ENCODE measurements at regions not wholly inside any gene's neighbourhood (a gene's known extent, or its start where the extent isn't known, plus 50 kb on each side); places are given as distances from the start of the nearest gene placed in this dataset.

DNA sequence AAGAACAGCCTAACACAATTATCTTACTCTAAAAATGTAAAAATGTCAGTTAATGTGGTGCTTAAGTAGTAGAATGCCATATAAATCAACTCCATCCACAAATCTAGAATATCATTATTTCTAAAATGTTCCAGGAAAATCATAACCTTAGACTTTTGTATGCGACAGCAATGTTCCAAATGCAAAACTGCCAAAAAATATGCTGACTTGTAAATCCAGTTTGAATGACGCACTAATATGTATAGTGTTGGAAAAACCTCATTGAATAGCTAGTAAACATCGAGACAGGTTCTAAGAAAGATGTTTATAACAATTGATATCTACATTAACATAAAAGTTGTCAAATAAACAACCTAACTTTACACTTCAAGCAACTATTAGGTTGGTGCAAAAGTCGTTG lies 469.1 kb upstream of the PRICKLE1 start:
- no peaks in the 10 kb centered on the region for H3K4me1 ChIP-seq (ENCODE audit: insufficient read depth, low read length)
- H3K36me3 ChIP-seq (ENCODE audit: insufficient read depth, low read length) = no peaks in the 10 kb centered on the region
- no peaks in the 10 kb centered on the region for H3K9me3 ChIP-seq (ENCODE audit: control insufficient read depth, insufficient read depth, low read length)
- no peak overlapping the region for H3K9ac ChIP-seq (ENCODE audit: low read depth, low read length)

GRCh38 chr12:43057566-43057965 lies 468.0 kb upstream of the PRICKLE1 start:
- H3K9me3 ChIP-seq (ENCODE audit: control insufficient read depth, insufficient read depth, low read length) = no peaks in the 10 kb centered on the region
- no peaks in the 10 kb centered on the region for H3K36me3 ChIP-seq (ENCODE audit: insufficient read depth, low read length)
- H3K9ac ChIP-seq (ENCODE audit: low read depth, low read length) = no peak overlapping the region
- no peaks in the 10 kb centered on the region for H3K4me1 ChIP-seq (ENCODE audit: insufficient read depth, low read length)

- Histone ChIP-seq H3K36me3 (ENCODE audit: insufficient read depth, low read length) (no peaks in the 10 kb centered on the region), H3K9ac (ENCODE audit: low read depth, low read length) (no peak overlapping the region), H3K4me1 (ENCODE audit: insufficient read depth, low read length) (no peaks in the 10 kb centered on the region), H3K9me3 (ENCODE audit: control insufficient read depth, insufficient read depth, low read length) (no peaks in the 10 kb centered on the region)
Observed at GRCh38 chr12:43054085-43054484, 464.5 kb upstream of the PRICKLE1 start.

DNA sequence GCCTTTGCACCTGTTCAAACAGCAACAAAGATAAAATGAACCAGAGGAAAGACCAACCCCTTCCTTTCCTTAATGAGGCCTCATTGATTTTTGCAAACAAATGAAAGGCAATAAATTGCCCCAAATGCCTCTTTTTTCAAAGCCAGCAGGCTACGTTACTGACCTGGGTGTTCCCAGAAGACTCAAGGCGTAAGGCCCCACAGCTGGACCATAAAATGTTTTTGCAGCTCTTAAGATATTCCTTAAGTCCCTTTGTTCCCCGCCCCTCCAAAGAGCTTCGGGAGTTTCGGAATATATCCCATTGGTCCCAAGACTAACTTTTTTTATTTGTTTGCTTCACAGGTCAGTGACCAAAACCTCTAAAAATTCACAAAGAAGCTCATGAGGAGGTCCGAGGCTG lies 462.9 kb upstream of the PRICKLE1 start:
- Histone ChIP-seq H3K9ac (ENCODE audit: low read depth, low read length) (no peak overlapping the region), H3K36me3 (ENCODE audit: insufficient read depth, low read length) (no peaks in the 10 kb centered on the region), H3K4me1 (ENCODE audit: insufficient read depth, low read length) (no peaks in the 10 kb centered on the region), H3K9me3 (ENCODE audit: control insufficient read depth, insufficient read depth, low read length) (no peaks in the 10 kb centered on the region)

DNA sequence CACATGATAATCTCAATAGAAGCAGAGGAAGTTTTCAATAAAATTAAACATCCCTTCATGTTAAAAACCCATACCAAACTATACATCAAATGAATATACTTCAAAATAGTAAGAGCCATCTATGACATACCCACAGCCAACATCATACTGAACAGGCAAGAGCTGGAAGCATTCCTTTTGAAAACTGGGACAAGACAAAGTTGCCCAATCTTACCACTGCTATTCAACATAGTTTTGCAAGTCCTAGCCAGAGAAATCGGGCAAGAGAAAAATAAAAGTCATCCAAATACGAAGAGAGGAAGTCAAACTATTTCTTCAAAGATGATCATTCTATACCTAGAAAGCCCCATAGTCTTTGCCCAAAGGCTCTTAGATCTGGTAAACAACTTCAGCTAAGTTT lies 454.7 kb upstream of the PRICKLE1 start:
- H3K36me3 ChIP-seq (ENCODE audit: insufficient read depth, low read length) = no peaks in the 10 kb centered on the region
- H3K9ac ChIP-seq (ENCODE audit: low read depth, low read length) = no peak overlapping the region
- no peaks in the 10 kb centered on the region for H3K9me3 ChIP-seq (ENCODE audit: control insufficient read depth, insufficient read depth, low read length)
- no peaks in the 10 kb centered on the region for H3K4me1 ChIP-seq (ENCODE audit: insufficient read depth, low read length)

DNA sequence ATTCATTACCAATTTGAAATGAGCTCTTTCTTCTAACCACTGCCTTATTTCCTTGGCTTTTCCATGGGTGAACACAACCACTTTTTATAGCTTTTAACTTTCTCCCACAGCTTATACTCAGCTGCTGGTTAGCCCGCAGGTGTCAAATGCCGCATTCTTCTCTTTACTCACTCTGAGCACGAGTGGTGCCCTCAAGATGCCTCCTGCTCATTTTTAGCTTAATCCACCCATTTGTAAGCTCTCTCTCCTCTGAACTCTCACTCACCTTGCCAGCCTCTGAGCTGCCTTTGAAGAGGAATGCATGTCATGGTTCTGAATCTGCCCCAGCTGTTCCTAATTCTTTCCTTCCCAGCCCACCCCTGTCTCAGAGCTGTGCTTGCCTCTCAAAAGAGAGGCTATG lies 449.4 kb upstream of the PRICKLE1 start:
- Histone ChIP-seq H3K9me3 (ENCODE audit: control insufficient read depth, insufficient read depth, low read length) (no peaks in the 10 kb centered on the region; the same call in 1 of the 2 replicates), H3K4me1 (ENCODE audit: insufficient read depth, low read length) (no peaks in the 10 kb centered on the region), H3K9ac (ENCODE audit: low read depth, low read length) (no peak overlapping the region), H3K36me3 (ENCODE audit: insufficient read depth, low read length) (no peaks in the 10 kb centered on the region; the same call in 1 of the 2 replicates)

DNA sequence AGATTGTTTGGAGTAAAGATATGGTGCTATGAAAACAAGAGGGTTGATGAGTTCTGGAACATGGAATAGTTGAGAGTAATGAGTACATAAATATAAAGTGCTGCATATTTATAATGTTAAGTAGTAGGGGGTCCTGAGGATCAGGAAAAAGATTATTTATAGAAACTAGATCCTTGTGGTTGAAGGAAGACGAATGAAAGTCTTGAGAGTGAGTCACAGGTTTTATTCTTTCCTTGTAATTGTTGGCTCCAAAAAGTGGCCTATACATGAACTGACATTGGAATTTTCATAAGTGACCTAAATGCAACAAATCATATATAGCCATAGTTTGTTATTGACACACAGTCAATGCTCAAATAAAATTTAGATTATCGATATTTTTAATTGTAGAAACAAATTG lies 440.4 kb upstream of the PRICKLE1 start:
- Histone ChIP-seq H3K9me3 (ENCODE audit: control insufficient read depth, insufficient read depth, low read length) (no peaks in the 10 kb centered on the region; the same call in 1 of the 2 replicates), H3K4me1 (ENCODE audit: insufficient read depth, low read length) (no peaks in the 10 kb centered on the region), H3K36me3 (ENCODE audit: insufficient read depth, low read length) (no peaks in the 10 kb centered on the region; the same call in 1 of the 2 replicates), H3K9ac (ENCODE audit: low read depth, low read length) (no peak overlapping the region)

DNA sequence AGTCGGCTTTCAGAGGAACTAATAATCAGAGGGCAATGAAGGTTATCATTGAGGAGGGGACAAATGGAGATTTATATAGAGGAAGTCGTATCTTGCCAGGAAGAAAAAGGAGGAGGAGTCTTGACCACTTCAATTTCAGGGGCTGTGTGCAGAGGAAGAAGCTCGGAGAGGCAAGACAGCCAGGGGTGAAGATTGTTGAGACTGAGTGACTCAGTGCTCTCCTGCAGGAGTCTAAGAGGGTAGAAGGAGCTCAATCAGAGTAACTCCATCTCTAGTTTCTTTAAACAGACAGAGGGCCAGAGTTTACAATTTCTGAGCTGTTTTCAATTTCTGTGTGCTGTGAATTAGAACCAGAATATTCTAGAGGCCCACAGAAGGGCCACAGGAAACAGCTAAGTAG lies 439.3 kb upstream of the PRICKLE1 start:
- no peaks in the 10 kb centered on the region; the same call in 1 of the 2 replicates for H3K9me3 ChIP-seq (ENCODE audit: control insufficient read depth, insufficient read depth, low read length)
- H3K4me1 ChIP-seq (ENCODE audit: insufficient read depth, low read length) = no peaks in the 10 kb centered on the region
- H3K36me3 ChIP-seq (ENCODE audit: insufficient read depth, low read length) = no peaks in the 10 kb centered on the region
- H3K9ac ChIP-seq (ENCODE audit: low read depth, low read length) = no peak overlapping the region

DNA sequence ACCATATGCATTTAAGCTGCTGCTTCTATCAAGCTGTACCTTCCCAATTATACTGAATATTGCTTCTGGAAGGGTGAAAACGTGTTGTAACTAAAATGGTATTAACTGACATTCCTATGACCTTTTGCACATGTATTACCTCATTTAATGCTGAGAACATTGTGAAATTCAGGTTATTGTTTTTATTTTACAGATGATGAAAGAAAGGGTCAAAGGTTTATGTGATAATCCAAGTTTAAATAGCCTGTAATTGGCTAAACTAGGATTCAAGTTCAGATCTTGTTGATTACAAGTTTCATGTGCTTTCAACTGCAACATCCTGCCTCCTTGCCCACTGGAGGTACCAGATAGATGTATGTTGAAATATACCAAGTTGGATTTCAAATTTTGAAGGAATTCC lies 433.3 kb upstream of the PRICKLE1 start:
- no peaks in the 10 kb centered on the region for H3K36me3 ChIP-seq (ENCODE audit: insufficient read depth, low read length)
- no peaks in the 10 kb centered on the region for H3K4me1 ChIP-seq (ENCODE audit: insufficient read depth, low read length)
- H3K9me3 ChIP-seq (ENCODE audit: control insufficient read depth, insufficient read depth, low read length) = peaks cover 3% of the 10 kb centered on the region; the same call in 1 of the 2 replicates
- H3K9ac ChIP-seq (ENCODE audit: low read depth, low read length) = no peak overlapping the region

- no peaks in the 10 kb centered on the region for H3K4me1 ChIP-seq (ENCODE audit: insufficient read depth, low read length)
- no peak overlapping the region for H3K9ac ChIP-seq (ENCODE audit: low read depth, low read length)
- H3K9me3 ChIP-seq (ENCODE audit: control insufficient read depth, insufficient read depth, low read length) = 0 out of 2 replicates have a peak, but pooled peaks cover 6% of the 10 kb centered on the region
- H3K36me3 ChIP-seq (ENCODE audit: insufficient read depth, low read length) = no peaks in the 10 kb centered on the region
Observed at GRCh38 chr12:43015090-43015737, 425.7 kb upstream of the PRICKLE1 start.

DNA sequence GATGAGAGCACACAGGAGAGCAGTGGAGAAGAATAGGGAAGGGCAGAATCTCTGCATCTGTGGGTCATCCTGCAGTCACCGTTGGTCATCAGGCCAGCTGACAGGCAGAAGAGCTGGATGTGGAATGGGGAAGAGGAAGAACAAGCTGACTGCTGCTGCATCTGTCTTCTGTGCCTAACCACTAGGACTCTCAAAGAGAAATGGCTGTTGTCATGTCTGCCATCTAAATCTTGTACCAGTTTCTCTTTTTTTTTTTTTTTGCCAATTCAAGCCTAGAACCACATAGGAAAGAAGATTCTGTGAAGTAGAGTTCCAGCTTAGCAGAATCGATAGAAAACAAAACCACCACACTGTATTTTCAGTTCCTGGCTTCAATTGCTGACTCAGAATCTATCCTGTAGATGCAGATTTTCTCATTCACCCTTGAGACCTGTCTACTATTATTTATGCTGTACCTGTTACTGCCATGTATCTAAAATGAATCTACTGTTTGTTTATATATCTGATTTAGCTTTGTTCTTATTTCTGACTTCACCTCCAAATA lies 421.9 kb upstream of the PRICKLE1 start:
- Histone ChIP-seq H3K4me1 (ENCODE audit: insufficient read depth, low read length) (peaks cover 10% of the 10 kb centered on the region; the same call in 1 of the 2 replicates), H3K9me3 (ENCODE audit: control insufficient read depth, insufficient read depth, low read length) (no peaks in the 10 kb centered on the region), H3K9ac (ENCODE audit: low read depth, low read length) (no peak overlapping the region)

GRCh38 chr12:43009846-43010240 lies 420.3 kb upstream of the PRICKLE1 start:
- H3K4me1 ChIP-seq (ENCODE audit: insufficient read depth, low read length) = peaks cover 15% of the 10 kb centered on the region; the same call in 1 of the 2 replicates
- H3K36me3 ChIP-seq (ENCODE audit: insufficient read depth, low read length) = no peaks in the 10 kb centered on the region
- H3K9me3 ChIP-seq (ENCODE audit: control insufficient read depth, insufficient read depth, low read length) = no peaks in the 10 kb centered on the region
- no peak overlapping the region for H3K9ac ChIP-seq (ENCODE audit: low read depth, low read length)

More for the DNA sequence above, 421.9 kb upstream of the PRICKLE1 start:
- H3K36me3 ChIP-seq (ENCODE audit: insufficient read depth, low read length) = no peaks in the 10 kb centered on the region

DNA sequence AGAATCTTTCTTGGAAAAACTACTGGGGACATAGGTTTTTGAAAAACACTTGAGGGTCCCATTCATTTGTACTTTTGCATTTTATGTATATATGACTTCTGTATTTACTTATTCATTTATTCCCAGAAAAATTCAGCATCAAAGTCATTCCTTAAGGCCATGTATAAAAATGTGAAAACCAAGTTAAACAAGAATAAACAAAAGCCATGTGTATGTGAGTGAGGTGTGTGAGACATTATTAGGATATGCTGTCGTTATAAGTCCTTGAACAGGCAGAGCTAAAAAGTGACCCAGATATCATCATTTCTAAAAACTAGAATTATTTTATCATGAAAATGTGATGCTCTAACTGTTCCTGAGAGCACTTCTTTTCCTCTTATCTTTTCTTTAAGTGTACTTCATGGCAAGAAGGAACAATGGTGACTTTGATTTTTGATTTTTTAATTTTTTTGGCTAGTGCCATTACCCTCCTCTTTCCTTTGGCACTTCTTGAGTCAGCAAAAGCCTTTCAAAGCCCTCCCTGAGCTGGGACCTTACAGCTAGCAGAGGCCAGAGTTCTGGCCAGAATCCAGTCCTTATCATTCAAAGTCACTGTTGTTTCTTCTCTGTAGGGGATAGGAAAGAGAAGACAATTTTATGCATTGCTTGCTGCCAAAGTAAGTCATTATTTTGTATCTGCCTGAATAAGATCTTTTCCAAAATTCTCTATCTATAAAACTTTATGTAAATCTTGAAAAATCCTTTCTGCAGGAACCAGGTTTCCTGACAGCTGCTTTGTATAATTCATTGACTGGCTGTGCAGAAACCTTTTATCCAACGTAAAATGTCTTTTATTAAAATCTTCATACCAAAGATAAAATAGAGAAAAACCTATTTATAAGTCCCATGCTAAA lies 419.7 kb upstream of the PRICKLE1 start:
- Histone ChIP-seq H3K9ac (ENCODE audit: low read depth, low read length) (no peak overlapping the region), H3K36me3 (ENCODE audit: insufficient read depth, low read length) (no peaks in the 10 kb centered on the region), H3K9me3 (ENCODE audit: control insufficient read depth, insufficient read depth, low read length) (no peaks in the 10 kb centered on the region), H3K4me1 (ENCODE audit: insufficient read depth, low read length) (peaks cover 16% of the 10 kb centered on the region; the same call in 1 of the 2 replicates)

- peaks cover 16% of the 10 kb centered on the region; the same call in 1 of the 2 replicates for H3K4me1 ChIP-seq (ENCODE audit: insufficient read depth, low read length)
Observed at GRCh38 chr12:43004908-43005307, 415.4 kb upstream of the PRICKLE1 start.

More at GRCh38 chr12:43004908-43005307, 415.4 kb upstream of the PRICKLE1 start:
- Histone ChIP-seq H3K36me3 (ENCODE audit: insufficient read depth, low read length) (no peaks in the 10 kb centered on the region), H3K9me3 (ENCODE audit: control insufficient read depth, insufficient read depth, low read length) (no peaks in the 10 kb centered on the region), H3K9ac (ENCODE audit: low read depth, low read length) (no peak overlapping the region)
